GM12892 (cell line): ENCODE measurements at regions not wholly inside any gene's neighbourhood (a gene's known extent, or its start where the extent isn't known, plus 50 kb on each side); places are given as distances from the start of the nearest gene placed in this dataset.
"Not testable (repeated sequence)": the region's sequence is repeated elsewhere in the genome, so short reads cannot be mapped to it uniquely, and the experiment has no call there.

Experiments used
- DNase-seq: peaks from one replicate; pipeline ENCODE4 v3.0.0; 2011; ENCODE audit not compliant: insufficient read length
- FAIRE-seq: peaks from 2 replicates; lab custom pipeline; 2011; peaks lifted over from hg19 to GRCh38; lab: Jason Lieb, UNC
- POLR2A ChIP-seq: IDR thresholded peaks from 2 replicates; pipeline ENCODE4 v1.6.1; 2011; ENCODE audit warnings: low read depth, low read length, control low read depth
- POLR2AphosphoS5 ChIP-seq: IDR thresholded peaks from 2 replicates; pipeline ENCODE4 v1.6.1; 2011; ENCODE audit warnings: low read depth, low read length, control low read depth
- TAF1 ChIP-seq: IDR thresholded peaks from 2 replicates; pipeline ENCODE4 v1.6.1; 2011; ENCODE audit warnings: low read depth, mild to moderate bottlenecking, control low read depth, low read length, borderline replicate concordance

DNA sequence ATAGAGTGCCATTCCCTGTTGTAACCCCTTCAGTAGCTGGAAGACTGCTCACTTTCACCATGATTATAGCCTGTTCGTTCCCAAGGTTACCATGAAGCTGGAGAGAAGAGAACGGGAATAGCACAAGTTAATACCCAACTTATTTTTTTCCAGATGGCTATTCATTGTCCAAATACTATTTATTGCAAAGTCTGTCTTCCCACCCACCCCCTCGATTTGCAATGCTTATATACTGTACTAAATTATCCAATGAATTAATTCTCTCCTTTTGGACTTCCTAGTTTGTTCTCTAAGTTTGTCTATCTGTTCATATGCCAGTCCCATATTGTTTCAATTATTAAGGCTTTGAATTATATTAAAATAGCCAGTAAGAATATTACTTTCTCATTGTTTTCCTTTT is 231.0 kb downstream of the RAB11FIP4 start:
- TF ChIP-seq TAF1, result no peak
- TF ChIP-seq POLR2A, result no peak
- TF ChIP-seq POLR2AphosphoS5, result no peak
- no peak for DNase-seq
- FAIRE-seq, result no peak

DNA sequence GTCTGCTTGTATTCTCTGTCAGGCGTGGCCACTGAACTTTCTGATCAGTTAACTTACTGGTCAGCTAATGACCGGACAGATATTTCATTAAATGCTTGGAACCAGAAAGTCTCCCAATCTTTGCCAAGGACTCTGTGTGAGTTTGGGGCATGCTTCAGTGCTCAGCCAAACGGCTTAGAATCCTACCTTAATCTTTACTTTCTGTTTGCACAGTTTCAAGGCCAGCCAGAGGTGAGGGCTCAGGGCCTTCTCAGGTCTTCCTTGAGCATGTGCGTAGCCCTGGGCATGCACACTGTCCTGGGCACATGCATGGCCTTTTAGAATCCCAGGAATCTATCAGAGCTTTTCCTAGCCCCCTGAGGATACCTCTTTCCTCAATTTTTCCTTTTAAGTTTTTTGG is 230.1 kb downstream of the RAB11FIP4 start:
- DNase-seq (no peak), FAIRE-seq (no peak)
- TF ChIP-seq POLR2A (no peak), TAF1 (no peak), POLR2AphosphoS5 (no peak)

DNA sequence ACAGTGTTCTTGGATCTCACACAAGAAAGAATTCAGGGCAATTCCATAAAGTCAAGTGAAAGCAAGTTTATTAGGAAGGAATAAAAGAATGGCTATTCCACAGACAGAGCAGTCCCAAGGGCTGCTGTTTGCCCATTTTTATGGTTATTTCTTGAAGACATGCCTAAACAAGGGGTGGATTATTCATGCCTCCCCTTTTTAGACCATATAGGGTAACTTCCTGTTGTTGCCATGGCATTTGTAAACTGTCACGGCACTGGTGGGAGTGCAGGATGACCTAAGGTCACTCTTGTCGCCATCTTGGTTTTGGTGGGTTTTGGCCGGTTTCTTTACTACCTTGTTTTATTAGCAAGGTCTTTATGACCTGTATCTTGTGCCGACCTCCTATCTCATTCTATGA is 219.6 kb downstream of the RAB11FIP4 start:
- FAIRE-seq, DNase-seq: not testable (repeated sequence)

DNA sequence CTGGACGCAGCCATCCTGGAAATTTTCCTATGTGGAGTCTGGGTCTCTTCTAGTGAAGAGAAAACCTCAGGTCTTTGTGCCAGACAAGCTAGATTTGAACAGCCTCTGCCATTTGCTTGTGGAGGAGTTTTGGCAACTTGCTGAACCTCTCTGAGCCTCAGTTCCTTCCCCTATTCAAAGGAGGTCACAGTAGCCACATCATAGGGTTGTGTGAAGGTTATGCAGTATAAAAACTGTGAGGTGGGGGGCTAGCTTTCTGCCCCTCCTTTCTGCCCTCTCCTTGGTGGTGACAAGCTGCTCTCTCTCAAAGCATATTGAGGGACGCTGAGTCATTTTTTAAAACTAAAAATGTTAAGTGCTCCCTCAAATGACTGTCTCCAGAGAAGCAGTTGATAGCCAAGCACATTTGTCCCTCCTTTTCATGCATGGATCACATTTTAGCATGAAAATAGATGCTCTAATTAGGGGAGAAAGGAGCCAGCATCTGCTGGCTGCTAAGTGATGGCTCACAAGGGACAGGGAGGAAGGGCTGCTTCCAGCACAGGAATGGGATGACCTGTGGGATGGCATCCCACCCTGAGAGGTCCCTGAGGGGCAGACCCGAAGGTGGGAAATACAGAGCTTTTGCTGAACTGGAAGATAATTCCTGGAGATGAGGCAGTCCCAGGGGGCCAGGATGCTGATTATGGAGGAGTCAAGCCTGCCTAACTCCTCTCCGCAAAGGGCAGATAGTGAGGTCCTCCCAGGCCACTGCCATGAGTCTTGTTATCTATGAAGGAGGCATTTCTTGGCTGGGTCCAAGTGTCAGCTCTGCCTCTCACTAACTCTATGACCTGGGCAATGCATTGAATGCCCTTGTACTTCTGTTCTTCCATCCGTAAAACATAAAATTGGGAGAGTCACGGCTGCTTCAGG is 218.8 kb downstream of the RAB11FIP4 start:
- FAIRE-seq, result no peak
- TF ChIP-seq POLR2A (no peak), POLR2AphosphoS5 (no peak), TAF1 (no peak)
- DNase-seq, result no peak

DNA sequence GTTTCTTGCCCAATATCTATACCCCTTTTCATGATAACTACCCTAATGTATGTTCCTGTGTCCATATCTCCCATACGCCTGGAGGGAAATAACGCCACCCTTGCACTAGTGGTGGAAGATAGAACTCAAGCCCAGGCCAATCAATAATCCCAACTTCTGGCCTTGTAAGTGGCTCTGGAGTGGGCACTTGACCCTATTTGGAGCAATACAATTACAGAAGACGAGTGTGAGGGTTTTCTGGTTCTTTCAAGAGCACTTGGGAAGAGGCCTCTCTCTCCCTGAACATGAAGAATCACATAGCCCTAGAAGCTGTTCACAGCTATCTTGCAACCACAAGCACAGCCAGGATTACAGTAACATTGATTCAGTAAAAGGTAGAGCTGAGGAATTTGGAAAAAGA is 217.9 kb downstream of the RAB11FIP4 start:
- DNase-seq, result no peak
- no peak for FAIRE-seq
- no peak for TF ChIP-seq TAF1
- no peak for TF ChIP-seq POLR2A

DNA sequence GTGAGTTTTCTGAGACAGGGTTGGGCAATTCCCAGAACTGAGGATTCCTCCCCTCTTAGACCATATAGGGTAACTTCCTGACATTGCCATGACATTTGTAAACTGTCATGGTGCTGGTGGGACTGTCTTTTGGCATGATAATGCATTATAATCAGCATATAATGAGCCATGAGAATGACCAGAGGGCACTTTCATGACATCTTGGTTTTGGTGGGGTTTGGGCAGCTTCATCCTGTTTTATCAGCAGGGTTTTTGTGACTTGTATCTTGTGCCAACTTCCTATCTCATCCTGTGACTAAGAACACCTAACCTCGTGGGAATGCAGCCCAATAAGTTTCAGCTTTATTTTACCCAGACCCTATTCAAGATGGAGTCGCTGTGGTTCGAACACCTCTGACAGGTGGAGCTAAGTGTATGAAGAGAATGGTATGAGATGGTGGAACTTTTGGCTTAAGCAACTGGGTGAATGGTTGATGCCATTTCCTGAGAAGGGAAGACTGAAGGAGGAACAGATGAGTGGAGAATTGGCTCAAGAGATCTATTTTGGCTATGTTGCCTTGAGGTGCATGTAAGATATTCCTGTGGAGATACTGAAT is 217.3 kb downstream of the RAB11FIP4 start:
- FAIRE-seq (no peak), DNase-seq (no peak)
- TF ChIP-seq POLR2AphosphoS5 (no peak), TAF1 (no peak), POLR2A (no peak)

DNA sequence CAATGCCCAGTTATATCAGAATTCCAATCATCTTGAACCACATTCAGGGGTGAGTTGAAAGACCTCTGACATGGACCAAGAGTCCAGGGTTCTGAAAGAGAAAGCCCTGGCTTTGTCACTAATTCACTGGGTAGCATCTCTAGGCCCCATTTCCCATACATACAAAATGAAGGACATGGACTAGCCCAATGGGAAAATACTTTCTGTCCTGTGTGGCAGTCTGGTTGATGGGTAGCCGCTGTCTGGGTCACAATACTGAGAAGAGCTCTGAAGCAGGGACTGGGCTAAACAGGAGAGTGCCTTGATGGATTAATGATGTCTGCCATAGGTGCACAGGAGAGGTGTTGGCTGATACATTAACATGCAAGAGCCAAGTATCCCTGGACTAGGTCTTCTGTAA is 214.3 kb downstream of the RAB11FIP4 start:
- FAIRE-seq (no peak), DNase-seq (no peak)
- TF ChIP-seq TAF1 (no peak), POLR2AphosphoS5 (no peak)

DNA sequence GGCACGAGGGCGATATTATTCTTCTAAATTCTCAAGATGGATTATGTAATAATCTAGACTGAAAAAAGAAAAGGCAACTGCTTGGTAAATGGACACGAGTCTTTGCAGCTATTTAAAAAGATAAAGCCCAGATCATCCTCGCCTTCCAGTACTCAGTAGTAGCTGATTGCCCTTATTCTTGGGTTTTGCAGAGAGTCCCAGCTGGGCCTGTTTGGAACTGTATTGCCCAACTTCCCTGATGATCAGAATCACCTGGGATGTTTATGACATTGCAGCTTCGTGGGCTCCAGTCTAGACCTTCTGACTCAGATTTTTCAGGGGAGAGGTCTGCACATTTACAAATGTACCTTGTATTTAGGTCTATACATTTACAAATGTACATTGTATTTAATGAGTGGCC is 213.5 kb downstream of the RAB11FIP4 start:
- DNase-seq, result no peak
- FAIRE-seq, result no peak
- TF ChIP-seq POLR2A (no peak), TAF1 (no peak), POLR2AphosphoS5 (no peak)

DNA sequence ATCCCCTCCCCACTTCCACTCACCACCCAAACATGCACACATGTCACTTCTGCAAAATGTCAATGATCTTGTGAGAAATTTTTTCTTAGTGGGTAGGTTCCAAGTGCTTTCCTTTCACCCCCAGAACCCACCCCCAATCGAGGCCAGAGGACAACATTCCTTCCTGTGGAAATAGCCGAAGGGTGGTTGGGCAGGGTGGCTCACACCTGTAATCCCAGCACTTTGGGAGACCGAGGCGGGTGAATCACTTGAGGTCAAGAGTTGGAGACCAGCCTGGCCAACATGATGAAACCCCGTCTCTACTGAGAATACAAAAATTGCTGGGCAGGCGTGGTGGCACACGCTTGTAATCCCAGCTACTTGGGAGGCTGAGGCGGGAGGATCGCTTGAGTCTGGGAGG is 208.7 kb downstream of the RAB11FIP4 start:
- not testable (repeated sequence) for FAIRE-seq

DNA sequence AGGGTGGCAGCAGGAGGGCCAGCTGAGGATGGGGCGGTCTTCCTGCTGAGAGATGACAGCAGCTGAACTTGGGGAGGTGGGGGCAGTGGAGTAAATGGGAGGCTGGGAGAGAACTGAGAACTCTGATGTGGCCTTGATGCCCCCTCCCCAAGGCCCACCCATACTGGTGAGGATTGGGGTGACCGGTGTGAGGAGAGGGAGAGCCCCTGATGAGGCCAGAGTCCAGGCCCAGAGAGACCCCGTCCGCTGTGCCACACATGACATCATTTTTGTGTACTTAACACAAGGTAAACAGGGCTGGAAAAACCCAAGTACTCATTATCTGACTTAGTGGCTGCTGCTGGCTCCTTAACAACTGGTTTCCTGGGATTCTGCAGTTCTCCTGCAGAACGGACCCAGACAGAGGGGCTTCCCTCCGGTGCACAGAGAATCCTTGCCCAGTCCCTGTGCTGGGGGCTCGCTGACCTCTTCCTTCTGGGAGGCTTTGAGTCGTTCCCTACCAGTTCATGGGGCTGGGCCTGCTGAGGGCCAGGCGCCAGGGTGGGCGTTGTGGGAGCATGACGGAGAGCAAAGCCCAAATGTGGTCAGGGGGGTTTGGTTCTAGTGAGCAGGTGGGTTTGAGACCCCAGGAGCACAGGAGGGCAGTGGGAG is 207.6 kb downstream of the RAB11FIP4 start:
- DNase-seq (no peak), FAIRE-seq (no peak)
- TF ChIP-seq POLR2AphosphoS5, result no peak
- no peak for TF ChIP-seq TAF1
- TF ChIP-seq POLR2A, result no peak

More for the DNA sequence above, 208.7 kb downstream of the RAB11FIP4 start:
- DNase-seq, result not testable (repeated sequence)

DNA sequence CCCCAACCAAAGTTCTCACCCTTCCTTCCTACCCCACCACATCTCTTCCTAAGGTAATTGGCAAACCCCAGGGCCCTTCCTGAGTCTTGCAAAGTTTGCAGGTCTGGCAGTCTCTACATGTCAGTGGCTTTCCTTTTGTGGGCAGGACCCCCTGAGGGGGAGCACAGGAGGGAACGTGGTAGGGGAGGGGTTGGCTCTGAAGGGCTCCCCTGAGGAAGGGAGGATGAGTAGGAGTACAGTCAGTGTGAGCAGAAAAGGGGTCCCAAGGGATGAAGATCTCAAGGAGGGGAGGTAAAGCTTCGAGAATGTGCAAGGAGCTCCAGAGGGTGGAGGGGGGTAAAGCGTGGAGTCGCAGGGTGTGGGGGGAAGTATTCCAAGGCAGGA is 206.9 kb downstream of the RAB11FIP4 start:
- DNase-seq, result no peak
- FAIRE-seq, result no peak
- no peak for TF ChIP-seq POLR2A

DNA sequence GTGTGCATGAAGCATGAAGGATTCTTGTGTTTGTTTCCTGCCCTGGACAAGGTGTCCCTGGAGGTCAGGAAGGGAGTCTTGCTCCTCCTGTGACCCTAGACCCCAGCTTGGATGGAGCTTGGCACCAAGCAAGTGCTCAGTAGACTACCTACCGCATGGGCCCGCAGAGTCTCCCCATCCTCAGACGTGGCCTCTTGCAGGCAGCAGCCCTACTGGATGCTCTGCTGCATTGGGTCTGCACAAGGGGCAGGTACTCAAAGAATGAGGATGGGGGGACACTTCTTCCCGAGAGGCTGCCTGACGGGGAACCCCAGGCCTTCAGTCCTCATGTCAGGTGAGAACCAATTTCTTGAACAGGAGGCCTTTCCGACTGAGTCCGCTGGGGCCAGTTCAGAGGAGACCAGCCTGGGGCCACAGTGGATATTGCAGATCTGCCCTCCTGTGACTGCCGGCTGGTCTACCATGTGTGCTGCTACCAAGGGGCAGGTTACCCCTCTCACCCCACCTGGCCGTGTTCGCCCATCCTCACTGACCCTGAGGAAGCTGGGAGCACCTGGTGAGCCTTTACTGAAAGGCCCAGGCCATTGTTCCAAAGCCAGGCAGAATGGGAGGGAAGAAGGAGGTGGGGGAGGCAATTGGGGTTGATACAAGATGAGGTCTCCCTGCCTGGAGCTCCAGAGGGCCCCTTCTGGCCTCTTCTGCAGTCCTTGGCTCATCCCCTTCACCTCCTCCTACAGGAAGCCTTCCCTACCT is 206.3 kb downstream of the RAB11FIP4 start:
- no peak for DNase-seq
- FAIRE-seq, result no peak
- TF ChIP-seq POLR2A (no peak), POLR2AphosphoS5 (no peak), TAF1 (no peak)
